ENCODE measurements at regions not wholly inside any gene's neighbourhood (a gene's known extent, or its start where the extent isn't known, plus 50 kb on each side); places are given as distances from the start of the nearest gene placed in this dataset.

GRCh38 chr2:51807229-51807628 is 775.3 kb upstream of the NRXN1 start:
- TF ChIP-seq CTCF (IDR thresholded peaks at IDR 0.05; ENCODE audit: low read depth, low read length, poor library complexity, severe bottlenecking) = no peak
- no peak for TF ChIP-seq EZH2phosphoT487 (IDR thresholded peaks at IDR 0.05; ENCODE audit: borderline replicate concordance, low read length)

Measured in DOHH2 (cell line).